ENCODE measurements at regions not wholly inside any gene's neighbourhood (a gene's known extent, or its start where the extent isn't known, plus 50 kb on each side); places are given as distances from the start of the nearest gene placed in this dataset.
"Not testable (repeated sequence)": the region's sequence is repeated elsewhere in the genome, so short reads cannot be mapped to it uniquely, and the experiment has no call there.

DNA sequence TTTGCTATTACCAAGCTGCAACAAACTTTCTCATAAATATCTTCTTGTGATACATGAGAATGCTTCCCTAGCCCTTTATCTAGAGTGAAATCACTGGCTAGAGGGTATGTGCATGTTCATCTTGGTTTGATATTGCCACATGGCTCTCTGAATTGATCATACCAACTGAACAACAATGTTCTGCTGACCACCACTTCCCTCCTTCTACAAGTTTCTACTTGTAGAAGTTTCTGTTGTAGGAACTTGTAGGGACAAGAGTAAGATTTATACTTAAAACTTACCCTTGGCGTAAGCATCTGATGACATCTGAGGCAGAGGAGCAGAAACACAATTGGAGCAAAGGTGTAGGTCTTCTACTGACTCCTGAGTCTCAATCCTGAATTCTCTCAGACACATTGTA, 86.3 kb upstream of the FAM13C start:
- no peaks in the 10 kb centered on the region for H3K27me3 ChIP-seq (ENCODE audit: low read depth)
- TF ChIP-seq, protein P1, sequence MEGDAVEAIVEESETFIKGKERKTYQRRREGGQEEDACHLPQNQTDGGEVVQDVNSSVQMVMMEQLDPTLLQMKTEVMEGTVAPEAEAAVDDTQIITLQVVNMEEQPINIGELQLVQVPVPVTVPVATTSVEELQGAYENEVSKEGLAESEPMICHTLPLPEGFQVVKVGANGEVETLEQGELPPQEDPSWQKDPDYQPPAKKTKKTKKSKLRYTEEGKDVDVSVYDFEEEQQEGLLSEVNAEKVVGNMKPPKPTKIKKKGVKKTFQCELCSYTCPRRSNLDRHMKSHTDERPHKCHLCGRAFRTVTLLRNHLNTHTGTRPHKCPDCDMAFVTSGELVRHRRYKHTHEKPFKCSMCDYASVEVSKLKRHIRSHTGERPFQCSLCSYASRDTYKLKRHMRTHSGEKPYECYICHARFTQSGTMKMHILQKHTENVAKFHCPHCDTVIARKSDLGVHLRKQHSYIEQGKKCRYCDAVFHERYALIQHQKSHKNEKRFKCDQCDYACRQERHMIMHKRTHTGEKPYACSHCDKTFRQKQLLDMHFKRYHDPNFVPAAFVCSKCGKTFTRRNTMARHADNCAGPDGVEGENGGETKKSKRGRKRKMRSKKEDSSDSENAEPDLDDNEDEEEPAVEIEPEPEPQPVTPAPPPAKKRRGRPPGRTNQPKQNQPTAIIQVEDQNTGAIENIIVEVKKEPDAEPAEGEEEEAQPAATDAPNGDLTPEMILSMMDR (IDR thresholded peaks at IDR 0.05), result no peak
- no peaks in the 10 kb centered on the region for H3K9me3 ChIP-seq
- no peaks in the 10 kb centered on the region for H3K36me3 ChIP-seq
- intact Hi-C loops (cut with DNase I), result no loop called here
- DNase-seq, result no peak
- no peaks in the 10 kb centered on the region for H3K4me1 ChIP-seq
- ATAC-seq, result no peak
- H3K4me3 ChIP-seq, result no peak overlapping the region
- no peak overlapping the region for H3K27ac ChIP-seq

DNA sequence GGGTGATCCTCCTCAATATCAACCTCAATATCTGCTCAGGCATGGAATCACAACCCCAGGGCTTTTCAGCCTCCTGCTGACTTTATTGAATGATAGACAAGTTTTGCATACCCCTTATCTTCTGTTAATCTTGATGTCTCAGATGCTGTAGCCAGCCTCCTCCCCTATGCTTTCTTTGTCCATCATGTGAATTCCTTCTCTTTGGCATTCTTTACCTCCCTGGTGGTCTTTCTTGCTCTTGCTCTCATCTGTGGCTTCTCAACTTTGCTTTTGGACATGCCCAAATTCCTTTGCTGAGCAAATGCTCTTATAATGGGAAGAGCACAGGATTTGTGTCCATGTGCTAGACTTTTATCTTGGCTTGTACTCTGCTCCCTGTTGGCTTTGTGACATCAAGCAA, 73.4 kb upstream of the FAM13C start:
- Histone ChIP-seq H3K27ac (no peak overlapping the region), H3K4me3 (no peak overlapping the region), H3K9me3 (no peaks in the 10 kb centered on the region), H3K27me3 (ENCODE audit: low read depth) (no peaks in the 10 kb centered on the region), H3K36me3 (no peaks in the 10 kb centered on the region), H3K4me1 (no peaks in the 10 kb centered on the region)
- intact Hi-C loops (cut with DNase I), result no loop called here
- TF ChIP-seq, protein P1 (IDR thresholded peaks at IDR 0.05), result no peak
- ATAC-seq, result no peak
- DNase-seq, result no peak

DNA sequence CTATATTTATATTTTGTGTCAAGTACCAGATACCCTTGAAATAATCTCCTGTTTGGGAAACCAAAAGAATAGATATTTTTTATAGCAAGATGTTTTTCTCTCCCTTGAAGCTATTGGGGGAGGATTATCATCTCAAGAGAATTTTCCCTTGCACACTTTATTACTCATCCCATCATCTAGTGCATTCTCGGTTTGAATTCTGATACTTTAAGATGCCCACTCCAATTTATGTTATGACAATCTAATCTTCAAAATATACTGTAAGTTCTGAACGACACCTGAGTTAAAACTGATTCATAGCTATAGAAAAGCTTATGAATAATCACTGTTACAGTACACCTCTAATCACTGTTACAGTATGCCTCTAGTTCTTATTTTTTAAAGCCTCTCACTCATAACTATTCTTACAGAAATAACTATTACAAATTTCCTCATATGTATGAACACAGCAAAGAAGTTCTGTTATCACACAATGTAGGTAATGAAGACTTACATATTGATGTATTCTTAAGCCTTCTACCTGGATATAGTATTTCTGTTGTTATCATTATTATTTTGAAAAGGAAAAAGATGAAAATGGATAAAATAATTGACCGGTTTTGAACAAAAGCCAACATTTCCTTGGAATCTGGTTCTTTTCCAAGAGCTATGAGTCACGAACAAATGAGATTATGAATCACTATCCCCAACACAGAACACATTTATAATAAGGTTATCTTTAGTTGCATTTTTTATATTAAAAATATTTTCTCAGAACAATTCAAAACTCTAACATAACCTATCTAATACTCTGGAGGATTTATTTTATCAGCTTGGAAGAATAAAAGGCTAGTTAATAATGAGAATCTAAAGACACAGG, 72.3 kb upstream of the FAM13C start:
- no peak overlapping the region for H3K27ac ChIP-seq

DNA sequence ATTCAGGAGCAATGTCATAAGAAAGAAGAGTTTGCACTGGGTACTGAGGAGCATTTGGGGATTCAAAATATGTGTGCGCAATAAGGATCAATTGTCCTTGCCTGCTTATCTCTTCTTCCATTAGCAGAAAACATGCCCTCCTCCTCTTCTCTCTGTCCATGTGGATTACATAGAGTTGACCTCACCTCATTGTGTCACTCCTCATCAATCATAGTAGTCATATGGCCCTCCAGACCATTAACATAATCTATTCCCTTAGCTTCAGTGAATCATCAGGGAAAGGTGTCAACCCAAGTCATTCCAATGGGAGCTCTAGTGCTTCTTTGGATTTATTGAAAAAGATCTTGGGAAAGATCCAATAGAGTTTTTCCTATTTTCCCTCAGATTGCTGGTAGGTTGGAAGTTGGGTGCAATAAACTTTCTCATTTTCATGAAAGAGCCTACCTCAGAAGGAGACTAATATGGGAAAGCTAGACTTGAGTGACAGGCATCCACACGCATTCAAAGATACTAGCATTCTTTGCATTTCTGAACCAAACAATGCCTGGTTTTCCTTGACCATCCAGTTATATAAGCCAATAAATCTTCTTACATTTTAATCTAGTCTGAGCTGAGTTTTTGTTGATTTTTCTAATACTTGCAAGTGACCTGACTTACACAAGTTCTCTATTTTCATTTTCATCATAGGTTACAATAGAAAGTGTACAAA, 71.5 kb upstream of the FAM13C start:
- Histone ChIP-seq H3K27ac (no peak overlapping the region), H3K27me3 (ENCODE audit: low read depth) (no peaks in the 10 kb centered on the region), H3K36me3 (no peaks in the 10 kb centered on the region), H3K4me1 (no peaks in the 10 kb centered on the region), H3K9me3 (no peaks in the 10 kb centered on the region), H3K4me3 (no peak overlapping the region)
- no peak for DNase-seq
- intact Hi-C loops (cut with DNase I), result no loop called here
- ATAC-seq, result no peak
- TF ChIP-seq, protein P1 (IDR thresholded peaks at IDR 0.05), result no peak

More for the DNA sequence above, 72.3 kb upstream of the FAM13C start:
- intact Hi-C loops (cut with DNase I), result no loop called here
- Histone ChIP-seq H3K9me3 (no peaks in the 10 kb centered on the region), H3K36me3 (no peaks in the 10 kb centered on the region), H3K27me3 (ENCODE audit: low read depth) (no peaks in the 10 kb centered on the region), H3K4me1 (no peaks in the 10 kb centered on the region), H3K4me3 (no peak overlapping the region)
- TF ChIP-seq, protein P1 (IDR thresholded peaks at IDR 0.05), result no peak
- DNase-seq, result no peak
- no peak for ATAC-seq

DNA sequence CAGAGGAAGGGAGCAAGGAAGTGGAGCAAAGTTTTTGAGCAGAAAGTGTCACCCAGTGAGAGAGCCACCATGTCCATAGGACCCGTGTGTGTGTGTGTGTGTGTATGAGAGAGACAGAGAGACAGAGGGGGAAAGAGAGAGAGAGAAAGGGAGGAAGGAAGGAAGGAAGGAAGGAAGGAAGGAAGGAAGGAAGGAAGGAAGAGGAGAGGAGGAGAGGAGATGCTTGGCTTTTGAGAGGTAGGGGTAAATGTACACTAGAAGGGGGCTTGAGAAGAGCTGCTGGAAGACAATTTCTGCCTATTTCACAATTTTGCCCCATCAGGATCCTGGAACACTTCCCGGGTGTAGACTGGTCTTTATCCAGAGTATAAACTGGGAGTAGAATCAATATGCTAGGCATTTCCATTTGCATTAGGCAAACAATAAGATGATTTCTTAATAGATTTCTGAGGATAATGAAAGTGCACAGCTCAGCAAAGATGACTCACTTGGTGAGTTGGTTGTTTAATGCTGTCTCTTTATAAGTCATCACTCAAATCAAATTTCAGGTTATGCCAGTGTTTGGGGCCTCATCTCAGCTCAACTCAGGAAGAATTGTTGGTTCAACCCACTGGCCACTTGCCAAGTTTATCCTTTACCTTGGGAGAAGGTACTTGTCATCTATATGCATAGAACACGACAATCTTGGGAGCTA, 70.0 kb upstream of the FAM13C start:
- intact Hi-C loops (cut with DNase I), result no loop called here
- no peaks in the 10 kb centered on the region for H3K27me3 ChIP-seq (ENCODE audit: low read depth)
- H3K4me1 ChIP-seq, result no peaks in the 10 kb centered on the region
- no peaks in the 10 kb centered on the region for H3K36me3 ChIP-seq
- ATAC-seq (no peak), DNase-seq (no peak)
- no peak overlapping the region for H3K27ac ChIP-seq
- no peaks in the 10 kb centered on the region for H3K9me3 ChIP-seq
- no peak overlapping the region for H3K4me3 ChIP-seq
- TF ChIP-seq, protein P1 (IDR thresholded peaks at IDR 0.05), result no peak

DNA sequence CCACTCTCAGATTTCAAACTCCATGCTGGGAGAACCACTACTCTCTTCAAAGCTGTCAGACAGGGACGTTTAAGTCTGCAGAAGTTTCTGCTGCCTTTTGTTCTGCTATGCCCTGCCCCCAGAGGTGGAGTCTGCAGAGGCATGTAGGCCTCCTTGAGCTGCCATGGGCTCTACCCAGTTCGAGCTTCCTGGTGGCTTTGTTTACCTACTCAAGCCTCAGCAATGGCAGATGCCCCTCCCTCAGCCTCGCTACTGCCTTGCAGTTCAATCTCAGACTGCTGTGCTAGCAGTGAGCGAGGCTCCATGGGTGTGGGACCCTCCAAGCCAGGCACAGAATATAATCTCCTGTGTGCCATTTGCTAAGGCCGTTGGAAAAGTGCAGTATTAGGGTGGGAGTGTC, 51.4 kb upstream of the FAM13C start:
- H3K9me3 ChIP-seq; H3K36me3 ChIP-seq; H3K4me1 ChIP-seq; ATAC-seq; H3K27ac ChIP-seq; H3K4me3 ChIP-seq; H3K27me3 ChIP-seq (ENCODE audit: low read depth); intact Hi-C loops (cut with DNase I): not testable (repeated sequence)
- DNase-seq, result peak; percentile 17
